ENCODE measurements at regions not wholly inside any gene's neighbourhood (a gene's known extent, or its start where the extent isn't known, plus 50 kb on each side); places are given as distances from the start of the nearest gene placed in this dataset.

GRCh38 chr6:138637822-138638221 is 135.7 kb upstream of the CCDC28A start:
- no peaks in the 10 kb centered on the region for H3K4me1 Mint-ChIP-seq
- H3K27me3 Mint-ChIP-seq (ENCODE audit: low read depth) = no peaks in the 10 kb centered on the region
- no peaks in the 10 kb centered on the region for H3K36me3 Mint-ChIP-seq (ENCODE audit: low read depth)
- no peak overlapping the region for H3K4me3 Mint-ChIP-seq
- H3K27ac Mint-ChIP-seq = no peak overlapping the region
- no peaks in the 10 kb centered on the region for H3K9me3 Mint-ChIP-seq
- no peak for TF ChIP-seq CTCF (IDR thresholded peaks at IDR 0.05; ENCODE audit: unreplicated experiment in 3 of 3)

GRCh38 chr6:138638604-138639003 is 135.0 kb upstream of the CCDC28A start:
- no peak overlapping the region for H3K27ac Mint-ChIP-seq
- no peaks in the 10 kb centered on the region for H3K36me3 Mint-ChIP-seq (ENCODE audit: low read depth)
- no peak for TF ChIP-seq CTCF (IDR thresholded peaks at IDR 0.05; ENCODE audit: unreplicated experiment in 3 of 3)
- H3K27me3 Mint-ChIP-seq (ENCODE audit: low read depth) = no peaks in the 10 kb centered on the region
- no peaks in the 10 kb centered on the region for H3K4me1 Mint-ChIP-seq
- no peaks in the 10 kb centered on the region for H3K9me3 Mint-ChIP-seq
- H3K4me3 Mint-ChIP-seq = no peak overlapping the region

- Mint-ChIP-seq H3K4me3 (no peak overlapping the region), H3K9me3 (no peaks in the 10 kb centered on the region), H3K27ac (no peak overlapping the region), H3K27me3 (ENCODE audit: low read depth) (no peaks in the 10 kb centered on the region), H3K36me3 (ENCODE audit: low read depth) (no peaks in the 10 kb centered on the region), H3K4me1 (no peaks in the 10 kb centered on the region)
- TF ChIP-seq CTCF (IDR thresholded peaks at IDR 0.05; ENCODE audit: unreplicated experiment in 3 of 3) = no peak
These were observed 133.5 kb upstream of the CCDC28A start for GRCh38 chr6:138640028-138640427.

GRCh38 chr6:138643210-138643609 is 130.4 kb upstream of the CCDC28A start:
- H3K27ac Mint-ChIP-seq = no peak overlapping the region
- H3K27me3 Mint-ChIP-seq (ENCODE audit: low read depth) = no peaks in the 10 kb centered on the region
- peaks cover 7% of the 10 kb centered on the region for H3K4me1 Mint-ChIP-seq
- H3K36me3 Mint-ChIP-seq (ENCODE audit: low read depth) = no peaks in the 10 kb centered on the region
- no peak for TF ChIP-seq CTCF (IDR thresholded peaks at IDR 0.05; ENCODE audit: unreplicated experiment in 3 of 3)
- no peak overlapping the region for H3K4me3 Mint-ChIP-seq
- H3K9me3 Mint-ChIP-seq = no peaks in the 10 kb centered on the region

- peaks cover 7% of the 10 kb centered on the region for H3K4me1 Mint-ChIP-seq
- H3K9me3 Mint-ChIP-seq = no peaks in the 10 kb centered on the region
These were observed 127.5 kb upstream of the CCDC28A start for GRCh38 chr6:138645976-138646640.

More at GRCh38 chr6:138645976-138646640, 127.5 kb upstream of the CCDC28A start:
- no peak for TF ChIP-seq CTCF (IDR thresholded peaks at IDR 0.05; ENCODE audit: unreplicated experiment in 3 of 3)
- H3K4me3 Mint-ChIP-seq = no peak overlapping the region
- H3K27ac Mint-ChIP-seq = no peak overlapping the region
- H3K36me3 Mint-ChIP-seq (ENCODE audit: low read depth) = no peaks in the 10 kb centered on the region
- no peaks in the 10 kb centered on the region for H3K27me3 Mint-ChIP-seq (ENCODE audit: low read depth)

All from nephron (organoid).